NB4 (cell line): ENCODE measurements at regions not wholly inside any gene's neighbourhood (a gene's known extent, or its start where the extent isn't known, plus 50 kb on each side); places are given as distances from the start of the nearest gene placed in this dataset.
A peak's percentile ranks its signal among the peaks of the same experiment; 100 is the strongest.

Source experiments
- DNase-seq: peaks from one replicate; pipeline ENCODE4 v3.0.0; 2010; ENCODE audit warnings: low read depth
- H3K4me3 ChIP-seq: one replicate; pipeline ENCODE4 v1.5.1; 2011; ENCODE audit warnings: mild to moderate bottlenecking, low read depth, low read length, moderate library complexity
- MYC ChIP-seq: IDR thresholded peaks from 2 replicates; pipeline ENCODE4 v1.6.1; 2011; ENCODE audit warnings: low read depth, low read length
- POLR2A ChIP-seq: IDR thresholded peaks from 2 replicates; pipeline ENCODE4 v1.6.1; 2011; ENCODE audit warnings: mild to moderate bottlenecking; ENCODE audit not compliant: insufficient read length; ENCODE audit errors: extremely low read depth
- TF ChIP-seq, protein P1 (sequence below): IDR thresholded peaks from one replicate; pipeline ENCODE4 v1.5.1; 2012; ENCODE audit warnings: low read depth, low read length
- TF ChIP-seq, protein P2 (sequence below): IDR thresholded peaks from 2 replicates; pipeline ENCODE4 v1.6.1; 2011; ENCODE audit warnings: low read depth, low read length

DNA sequence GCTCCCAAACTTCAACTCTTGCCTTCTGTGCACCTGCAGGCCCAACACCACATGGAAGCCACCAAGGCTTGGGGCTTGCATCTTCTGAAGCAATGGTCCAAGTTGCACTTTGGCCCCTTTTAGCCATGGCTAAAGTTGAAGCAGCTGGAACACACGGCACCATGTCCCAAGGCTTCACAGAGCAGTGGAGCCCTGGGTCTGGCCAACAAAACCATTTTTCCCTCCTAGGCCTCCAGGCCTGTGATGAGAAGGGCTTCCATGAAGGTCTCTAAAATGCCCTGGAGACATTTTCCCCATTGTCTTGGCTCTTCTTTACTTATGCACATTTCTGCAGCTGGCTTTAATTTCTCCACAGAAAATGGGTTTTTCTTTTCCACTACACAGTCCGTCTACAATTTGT lies 61.3 kb upstream of the CYSLTR1 start:
- TF ChIP-seq, protein P1, sequence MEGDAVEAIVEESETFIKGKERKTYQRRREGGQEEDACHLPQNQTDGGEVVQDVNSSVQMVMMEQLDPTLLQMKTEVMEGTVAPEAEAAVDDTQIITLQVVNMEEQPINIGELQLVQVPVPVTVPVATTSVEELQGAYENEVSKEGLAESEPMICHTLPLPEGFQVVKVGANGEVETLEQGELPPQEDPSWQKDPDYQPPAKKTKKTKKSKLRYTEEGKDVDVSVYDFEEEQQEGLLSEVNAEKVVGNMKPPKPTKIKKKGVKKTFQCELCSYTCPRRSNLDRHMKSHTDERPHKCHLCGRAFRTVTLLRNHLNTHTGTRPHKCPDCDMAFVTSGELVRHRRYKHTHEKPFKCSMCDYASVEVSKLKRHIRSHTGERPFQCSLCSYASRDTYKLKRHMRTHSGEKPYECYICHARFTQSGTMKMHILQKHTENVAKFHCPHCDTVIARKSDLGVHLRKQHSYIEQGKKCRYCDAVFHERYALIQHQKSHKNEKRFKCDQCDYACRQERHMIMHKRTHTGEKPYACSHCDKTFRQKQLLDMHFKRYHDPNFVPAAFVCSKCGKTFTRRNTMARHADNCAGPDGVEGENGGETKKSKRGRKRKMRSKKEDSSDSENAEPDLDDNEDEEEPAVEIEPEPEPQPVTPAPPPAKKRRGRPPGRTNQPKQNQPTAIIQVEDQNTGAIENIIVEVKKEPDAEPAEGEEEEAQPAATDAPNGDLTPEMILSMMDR: no peak
- TF ChIP-seq MYC (no peak), POLR2A (no peak)
- TF ChIP-seq, protein P2, sequence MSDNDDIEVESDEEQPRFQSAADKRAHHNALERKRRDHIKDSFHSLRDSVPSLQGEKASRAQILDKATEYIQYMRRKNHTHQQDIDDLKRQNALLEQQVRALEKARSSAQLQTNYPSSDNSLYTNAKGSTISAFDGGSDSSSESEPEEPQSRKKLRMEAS: no peak
- no peak for DNase-seq
- no peak overlapping the region for H3K4me3 ChIP-seq

DNA sequence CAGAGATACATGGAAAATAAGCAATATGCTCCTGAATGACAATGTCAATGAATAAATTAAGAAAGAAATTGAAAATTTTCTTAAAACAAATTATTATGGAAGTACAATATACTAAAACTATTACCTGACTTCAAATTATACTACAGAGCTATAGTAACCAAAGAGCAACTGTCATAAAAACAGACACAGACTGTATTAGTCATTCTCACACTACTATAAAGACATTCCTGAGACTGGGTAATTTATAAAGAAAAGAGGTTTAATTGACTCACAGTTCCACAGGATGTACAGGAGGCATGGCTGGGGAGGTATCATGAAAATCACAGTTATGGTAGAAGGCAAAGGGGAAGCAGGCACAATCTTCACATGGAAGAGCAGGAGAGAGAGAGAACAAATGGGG lies 60.0 kb upstream of the CYSLTR1 start:
- TF ChIP-seq POLR2A (no peak), MYC (no peak)
- TF ChIP-seq, protein P2: no peak
- TF ChIP-seq, protein P1: no peak
- no peak for DNase-seq
- H3K4me3 ChIP-seq: no peak overlapping the region

GRCh38 chrX:78384486-78384885 lies 57.1 kb upstream of the CYSLTR1 start:
- H3K4me3 ChIP-seq: no peak overlapping the region
- TF ChIP-seq, protein P1: no peak
- TF ChIP-seq, protein P2: no peak
- TF ChIP-seq MYC: no peak
- no peak for TF ChIP-seq POLR2A
- no peak for DNase-seq

- H3K4me3 ChIP-seq: no peak overlapping the region
- no peak for DNase-seq
- TF ChIP-seq, protein P1: no peak
- TF ChIP-seq MYC: no peak
- TF ChIP-seq POLR2A: no peak
- TF ChIP-seq, protein P2: no peak
Measured at GRCh38 chrX:78383594-78383993, 56.2 kb upstream of the CYSLTR1 start.

GRCh38 chrX:78378476-78379115 lies 51.2 kb upstream of the CYSLTR1 start:
- no peak overlapping the region for H3K4me3 ChIP-seq
- DNase-seq: peak; percentile 23
- TF ChIP-seq MYC (no peak), POLR2A (no peak)
- TF ChIP-seq, protein P2: no peak
- TF ChIP-seq, protein P1: no peak
